ENCODE measurements at regions not wholly inside any gene's neighbourhood (a gene's known extent, or its start where the extent isn't known, plus 50 kb on each side); places are given as distances from the start of the nearest gene placed in this dataset.

GRCh38 chr3:6644070-6644929, 216.6 kb upstream of the GRM7 start:
- Histone ChIP-seq H3K9ac (ENCODE audit: low read length) (no peak overlapping the region), H2AFZ (ENCODE audit: low read depth, low read length) (no peak overlapping the region), H3K79me2 (replicated peaks; ENCODE audit: insufficient read depth, low read length) (no peaks in the 10 kb centered on the region), H3K4me2 (ENCODE audit: low read length) (no peak overlapping the region), H3K27me3 (ENCODE audit: insufficient read depth, low read depth, low read length) (no peaks in the 10 kb centered on the region), H3K4me3 (ENCODE audit: low read length) (no peak overlapping the region), H3K9me3 (ENCODE audit: low read length) (no peaks in the 10 kb centered on the region), H3F3A (ENCODE audit: insufficient read depth, low read length, poor library complexity, severe bottlenecking) (no peaks in the 10 kb centered on the region), H4K20me1 (ENCODE audit: insufficient read depth) (no peaks in the 10 kb centered on the region), H3K27ac (ENCODE audit: low read length) (no peak overlapping the region), H3K36me3 (ENCODE audit: insufficient read depth, low read length) (no peaks in the 10 kb centered on the region), H3K9me2 (ENCODE audit: insufficient read depth, low read length) (no peaks in the 10 kb centered on the region)
- no peak for TF ChIP-seq RAD21 (conservative IDR thresholded peaks at IDR 0.05)
- TF ChIP-seq REST (IDR thresholded peaks at IDR 0.05; ENCODE audit: borderline replicate concordance) = no peak
- TF ChIP-seq CTCF (IDR thresholded peaks at IDR 0.05; ENCODE audit: poor library complexity, severe bottlenecking) = no peak
- no peak for TF ChIP-seq EP300 (conservative IDR thresholded peaks at IDR 0.05; ENCODE audit: poor library complexity, severe bottlenecking)
- TF ChIP-seq MXI1 (conservative IDR thresholded peaks at IDR 0.05; ENCODE audit: poor library complexity, severe bottlenecking) = no peak
- no peak for TF ChIP-seq POLR2AphosphoS5 (IDR thresholded peaks at IDR 0.05)
- TF ChIP-seq SMC3 (conservative IDR thresholded peaks at IDR 0.05; ENCODE audit: poor library complexity) = no peak
- no peak for TF ChIP-seq EZH2 (IDR thresholded peaks at IDR 0.05; ENCODE audit: borderline replicate concordance, insufficient read depth, low read length, poor library complexity, severe bottlenecking)
- TF ChIP-seq TAF1 (IDR thresholded peaks at IDR 0.05; ENCODE audit: low read depth) = no peak

GRCh38 chr3:6654670-6655069, 206.2 kb upstream of the GRM7 start:
- no peak overlapping the region for H3K9ac ChIP-seq (ENCODE audit: low read length)
- TF ChIP-seq REST (IDR thresholded peaks at IDR 0.05; ENCODE audit: borderline replicate concordance) (no peak), SMC3 (conservative IDR thresholded peaks at IDR 0.05; ENCODE audit: poor library complexity) (no peak), MXI1 (conservative IDR thresholded peaks at IDR 0.05; ENCODE audit: poor library complexity, severe bottlenecking) (no peak), EP300 (conservative IDR thresholded peaks at IDR 0.05; ENCODE audit: poor library complexity, severe bottlenecking) (no peak), RAD21 (conservative IDR thresholded peaks at IDR 0.05) (no peak), CTCF (IDR thresholded peaks at IDR 0.05; ENCODE audit: poor library complexity, severe bottlenecking) (no peak), TAF1 (IDR thresholded peaks at IDR 0.05; ENCODE audit: low read depth) (no peak), EZH2 (IDR thresholded peaks at IDR 0.05; ENCODE audit: borderline replicate concordance, insufficient read depth, low read length, poor library complexity, severe bottlenecking) (no peak), POLR2AphosphoS5 (IDR thresholded peaks at IDR 0.05) (no peak)
- no peak overlapping the region for H3K4me3 ChIP-seq (ENCODE audit: low read length)
- H3K79me2 ChIP-seq (replicated peaks; ENCODE audit: insufficient read depth, low read length) = no peaks in the 10 kb centered on the region
- no peaks in the 10 kb centered on the region for H3F3A ChIP-seq (ENCODE audit: insufficient read depth, low read length, poor library complexity, severe bottlenecking)
- no peaks in the 10 kb centered on the region for H3K9me2 ChIP-seq (ENCODE audit: insufficient read depth, low read length)
- H3K9me3 ChIP-seq (ENCODE audit: low read length) = peaks cover 9% of the 10 kb centered on the region
- H3K27ac ChIP-seq (ENCODE audit: low read length) = no peak overlapping the region
- H3K27me3 ChIP-seq (ENCODE audit: insufficient read depth, low read depth, low read length) = no peaks in the 10 kb centered on the region
- H2AFZ ChIP-seq (ENCODE audit: low read depth, low read length) = no peak overlapping the region
- H4K20me1 ChIP-seq (ENCODE audit: insufficient read depth) = no peaks in the 10 kb centered on the region
- H3K36me3 ChIP-seq (ENCODE audit: insufficient read depth, low read length) = no peaks in the 10 kb centered on the region
- no peak overlapping the region for H3K4me2 ChIP-seq (ENCODE audit: low read length)
